ENCODE measurements at regions not wholly inside any gene's neighbourhood (a gene's known extent, or its start where the extent isn't known, plus 50 kb on each side); places are given as distances from the start of the nearest gene placed in this dataset.

GRCh38 chr4:103484521-103484920 is 235.3 kb downstream of the TACR3 start:
- ChIA-PET POLR2A (no interaction called here), CTCF (no interaction called here)
- no peak for DNase-seq (ENCODE audit: extremely low spot score)
- TF ChIP-seq HDGF (IDR thresholded peaks at IDR 0.05; ENCODE audit: borderline replicate concordance), result no peak
- TF ChIP-seq ZNF384 (IDR thresholded peaks at IDR 0.05), result no peak
- TF ChIP-seq LEF1 (IDR thresholded peaks at IDR 0.05; ENCODE audit: borderline replicate concordance), result no peak
- TF ChIP-seq FOXA1 (IDR thresholded peaks at IDR 0.05), result no peak
- no peak for TF ChIP-seq CTBP1 (IDR thresholded peaks at IDR 0.05; ENCODE audit: borderline replicate concordance)

- TF ChIP-seq SP1 (IDR thresholded peaks at IDR 0.05), result no peak
- ChIA-PET CTCF (interaction anchor here (0.6 kb wide), 1 partner anchor 941 kb away, joined by 3 read pairs; no protein-coding TSS in a partner anchor), POLR2A (no interaction called here)
- no peak for DNase-seq (ENCODE audit: extremely low spot score)
Measured at GRCh38 chr4:103482893-103483292, 236.9 kb downstream of the TACR3 start.

GRCh38 chr4:103482471-103482870 is 237.3 kb downstream of the TACR3 start:
- ChIA-PET CTCF (interaction anchor here (0.6 kb wide), 1 partner anchor 941 kb away, joined by 3 read pairs; no protein-coding TSS in a partner anchor), POLR2A (no interaction called here)
- TF ChIP-seq L3MBTL2 (conservative IDR thresholded peaks at IDR 0.05), result no peak
- no peak for TF ChIP-seq TARDBP (IDR thresholded peaks at IDR 0.05)
- no peak for TF ChIP-seq BHLHE40 (IDR thresholded peaks at IDR 0.05; ENCODE audit: borderline replicate concordance)
- no peak for DNase-seq (ENCODE audit: extremely low spot score)

- POLR2A ChIA-PET, result no interaction called here
- TF ChIP-seq ZNF384 (IDR thresholded peaks at IDR 0.05) (no peak), SP1 (IDR thresholded peaks at IDR 0.05) (no peak), PKNOX1 (IDR thresholded peaks at IDR 0.05) (no peak), FOXM1 (IDR thresholded peaks at IDR 0.05; ENCODE audit: borderline replicate concordance) (no peak), TARDBP (IDR thresholded peaks at IDR 0.05) (no peak), SUZ12 (IDR thresholded peaks at IDR 0.05) (no peak), LEF1 (IDR thresholded peaks at IDR 0.05; ENCODE audit: borderline replicate concordance) (no peak), L3MBTL2 (conservative IDR thresholded peaks at IDR 0.05) (no peak), NFRKB (IDR thresholded peaks at IDR 0.05) (no peak), FOXA1 (IDR thresholded peaks at IDR 0.05) (no peak), ELF4 (IDR thresholded peaks at IDR 0.05) (no peak), HDGF (IDR thresholded peaks at IDR 0.05; ENCODE audit: borderline replicate concordance) (no peak)
- no peak for DNase-seq (ENCODE audit: extremely low spot score)
- CTCF ChIA-PET, result no interaction called here
Measured at GRCh38 chr4:103478734-103479133, 241.1 kb downstream of the TACR3 start.

GRCh38 chr4:103478210-103478609 is 241.6 kb downstream of the TACR3 start:
- POLR2A ChIA-PET, result no interaction called here
- no peak for TF ChIP-seq TARDBP (IDR thresholded peaks at IDR 0.05)
- no peak for TF ChIP-seq PKNOX1 (IDR thresholded peaks at IDR 0.05)
- no peak for TF ChIP-seq L3MBTL2 (conservative IDR thresholded peaks at IDR 0.05)
- no peak for TF ChIP-seq NFRKB (IDR thresholded peaks at IDR 0.05)
- no peak for TF ChIP-seq SP1 (IDR thresholded peaks at IDR 0.05)
- TF ChIP-seq ZNF384 (IDR thresholded peaks at IDR 0.05), result no peak
- no peak for TF ChIP-seq HDGF (IDR thresholded peaks at IDR 0.05; ENCODE audit: borderline replicate concordance)
- TF ChIP-seq CTBP1 (IDR thresholded peaks at IDR 0.05; ENCODE audit: borderline replicate concordance), result no peak
- no peak for TF ChIP-seq FOXA1 (IDR thresholded peaks at IDR 0.05)
- no peak for DNase-seq (ENCODE audit: extremely low spot score)
- CTCF ChIA-PET, result no interaction called here

GRCh38 chr4:103457566-103457965 is 259.4 kb upstream of the CENPE start:
- DNase-seq (ENCODE audit: extremely low spot score), result no peak
- TF ChIP-seq SP1 (IDR thresholded peaks at IDR 0.05) (no peak), CTBP1 (IDR thresholded peaks at IDR 0.05; ENCODE audit: borderline replicate concordance) (no peak), ELF4 (IDR thresholded peaks at IDR 0.05) (no peak), LEF1 (IDR thresholded peaks at IDR 0.05; ENCODE audit: borderline replicate concordance) (no peak), BHLHE40 (IDR thresholded peaks at IDR 0.05; ENCODE audit: borderline replicate concordance) (no peak), L3MBTL2 (conservative IDR thresholded peaks at IDR 0.05) (no peak), ARNT (IDR thresholded peaks at IDR 0.05) (no peak), PKNOX1 (IDR thresholded peaks at IDR 0.05) (no peak), NFRKB (IDR thresholded peaks at IDR 0.05) (no peak), SUZ12 (IDR thresholded peaks at IDR 0.05) (no peak), FOXA1 (IDR thresholded peaks at IDR 0.05) (no peak), ZNF384 (IDR thresholded peaks at IDR 0.05) (no peak), HDGF (IDR thresholded peaks at IDR 0.05; ENCODE audit: borderline replicate concordance) (no peak), FOXK2 (IDR thresholded peaks at IDR 0.05) (no peak), FOXM1 (IDR thresholded peaks at IDR 0.05; ENCODE audit: borderline replicate concordance) (no peak), TARDBP (IDR thresholded peaks at IDR 0.05) (no peak)
- ChIA-PET CTCF (interaction anchor here (0.6 kb wide), 1 partner anchor 494 kb away, joined by 3 read pairs; no protein-coding TSS in a partner anchor), POLR2A (no interaction called here)

GRCh38 chr4:103451341-103451740 is 253.2 kb upstream of the CENPE start:
- TF ChIP-seq PKNOX1 (IDR thresholded peaks at IDR 0.05) (no peak), FOXK2 (IDR thresholded peaks at IDR 0.05) (no peak), NFRKB (IDR thresholded peaks at IDR 0.05) (no peak), L3MBTL2 (conservative IDR thresholded peaks at IDR 0.05) (no peak), ZNF384 (IDR thresholded peaks at IDR 0.05) (no peak), HDGF (IDR thresholded peaks at IDR 0.05; ENCODE audit: borderline replicate concordance) (no peak), LEF1 (IDR thresholded peaks at IDR 0.05; ENCODE audit: borderline replicate concordance) (no peak), ELF4 (IDR thresholded peaks at IDR 0.05) (no peak), BHLHE40 (IDR thresholded peaks at IDR 0.05; ENCODE audit: borderline replicate concordance) (no peak), FOXM1 (IDR thresholded peaks at IDR 0.05; ENCODE audit: borderline replicate concordance) (no peak), TARDBP (IDR thresholded peaks at IDR 0.05) (no peak), CTBP1 (IDR thresholded peaks at IDR 0.05; ENCODE audit: borderline replicate concordance) (no peak), SP1 (IDR thresholded peaks at IDR 0.05) (no peak)
- no peak for DNase-seq (ENCODE audit: extremely low spot score)
- CTCF ChIA-PET, result no interaction called here
- POLR2A ChIA-PET, result no interaction called here

All from HEK293T (cell line).